ENCODE measurements at regions not wholly inside any gene's neighbourhood (a gene's known extent, or its start where the extent isn't known, plus 50 kb on each side); places are given as distances from the start of the nearest gene placed in this dataset.

- TF ChIP-seq SUPT20H (IDR thresholded peaks at IDR 0.05; ENCODE audit: borderline replicate concordance, control insufficient read depth, low read depth, low read length) (no peak), CTCF (IDR thresholded peaks at IDR 0.05 in 2 of 3, conservative IDR thresholded peaks at IDR 0.05 in 1 of 3; ENCODE audit: control insufficient read depth in 2 of 3, extremely low read depth in 1 of 3, insufficient read depth in 1 of 3, low read depth in 3 of 3, low read length in 3 of 3) (no peak), SMC3 (IDR thresholded peaks at IDR 0.05; ENCODE audit: borderline replicate concordance, low read length) (no peak), JUND (IDR thresholded peaks at IDR 0.05; ENCODE audit: low read depth, low read length) (no peak), EZH2 (IDR thresholded peaks at IDR 0.05; ENCODE audit: borderline replicate concordance, control insufficient read depth, low read depth, low read length) (no peak)
Observed at GRCh38 chr5:135688385-135688784, 109.6 kb upstream of the CXCL14 start.

Measured in GM12878 (cell line).